Body of pancreas (tissue), 4 donors: ENCODE measurements at regions not wholly inside any gene's neighbourhood (a gene's known extent, or its start where the extent isn't known, plus 50 kb on each side); places are given as distances from the start of the nearest gene placed in this dataset.

ENCODE experiments used
- POLR2A ChIP-seq, 3 donors: fragments of 450-650 bp; IDR thresholded peaks; one replicate each; pipeline ENCODE4 v1.6.1; 2016; ENCODE audit warnings: antibody characterized with exemption in 3 of 3, mild to moderate bottlenecking in 2 of 3
- TF ChIP-seq, protein P1 (sequence below), 7 experiments: fragments of 450-650 bp in 4 of 7; fragments of 200-600 bp in 3 of 7; sonication (generic) in 3 of 7; IDR thresholded peaks; one replicate each; pipeline ENCODE4 v1.5.1; 2016 to 2019; ENCODE audit warnings: antibody characterized with exemption in 7 of 7

DNA sequence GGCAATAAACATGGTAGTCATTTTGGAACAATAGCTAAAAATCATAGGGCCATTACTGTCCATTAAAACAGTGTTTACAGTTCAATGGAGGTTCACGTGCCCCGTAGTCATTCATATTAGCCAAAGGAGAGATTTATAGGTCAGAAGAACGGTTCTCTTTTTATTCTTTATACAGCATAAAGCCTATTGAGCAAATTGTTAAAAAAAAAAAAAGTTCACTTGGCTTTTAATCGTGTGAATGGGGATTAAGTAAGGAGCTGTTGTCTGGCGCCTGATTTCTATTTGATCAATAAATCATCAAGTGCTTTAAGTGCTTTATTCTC, 69.1 kb upstream of the TBCA start:
- TF ChIP-seq, protein P1, sequence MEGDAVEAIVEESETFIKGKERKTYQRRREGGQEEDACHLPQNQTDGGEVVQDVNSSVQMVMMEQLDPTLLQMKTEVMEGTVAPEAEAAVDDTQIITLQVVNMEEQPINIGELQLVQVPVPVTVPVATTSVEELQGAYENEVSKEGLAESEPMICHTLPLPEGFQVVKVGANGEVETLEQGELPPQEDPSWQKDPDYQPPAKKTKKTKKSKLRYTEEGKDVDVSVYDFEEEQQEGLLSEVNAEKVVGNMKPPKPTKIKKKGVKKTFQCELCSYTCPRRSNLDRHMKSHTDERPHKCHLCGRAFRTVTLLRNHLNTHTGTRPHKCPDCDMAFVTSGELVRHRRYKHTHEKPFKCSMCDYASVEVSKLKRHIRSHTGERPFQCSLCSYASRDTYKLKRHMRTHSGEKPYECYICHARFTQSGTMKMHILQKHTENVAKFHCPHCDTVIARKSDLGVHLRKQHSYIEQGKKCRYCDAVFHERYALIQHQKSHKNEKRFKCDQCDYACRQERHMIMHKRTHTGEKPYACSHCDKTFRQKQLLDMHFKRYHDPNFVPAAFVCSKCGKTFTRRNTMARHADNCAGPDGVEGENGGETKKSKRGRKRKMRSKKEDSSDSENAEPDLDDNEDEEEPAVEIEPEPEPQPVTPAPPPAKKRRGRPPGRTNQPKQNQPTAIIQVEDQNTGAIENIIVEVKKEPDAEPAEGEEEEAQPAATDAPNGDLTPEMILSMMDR (IDR thresholded peaks at IDR 0.05), result no peak
- TF ChIP-seq POLR2A (IDR thresholded peaks at IDR 0.05), result no peak
